HCT116 (cell line): ENCODE measurements at regions not wholly inside any gene's neighbourhood (a gene's known extent, or its start where the extent isn't known, plus 50 kb on each side); places are given as distances from the start of the nearest gene placed in this dataset.

Source experiments
- CEBPB ChIP-seq: IDR thresholded peaks from 2 replicates; pipeline ENCODE4 v1.6.1; 2012; ENCODE audit warnings: low read depth
- POLR2AphosphoS5 ChIP-seq: IDR thresholded peaks from 2 replicates; pipeline ENCODE4 v1.6.1; 2011; ENCODE audit warnings: mild to moderate bottlenecking, low read depth, low read length, moderate library complexity
- ZFX ChIP-seq: fragments of 450-650 bp; IDR thresholded peaks from 2 replicates; pipeline ENCODE4 v1.6.1; 2017

- TF ChIP-seq POLR2AphosphoS5, result no peak
- no peak for TF ChIP-seq ZFX
- TF ChIP-seq CEBPB, result no peak
Observed at GRCh38 chr7:155889636-155890511, 77.6 kb upstream of the SHH start.
